CD14-positive monocyte (primary cell): ENCODE measurements at regions not wholly inside any gene's neighbourhood (a gene's known extent, or its start where the extent isn't known, plus 50 kb on each side); places are given as distances from the start of the nearest gene placed in this dataset.

Experiments used
- DNase-seq, 3 donors: peaks; one replicate each; pipeline ENCODE4 v3.0.0-alpha.2; 2011 to 2022
- H2AFZ ChIP-seq: 2 replicates; pipeline ENCODE4 v1.6.0; 2012; ENCODE audit warnings: mild to moderate bottlenecking, low read depth, low read length, inconsistent platforms; ENCODE audit not compliant: insufficient read depth, poor library complexity, severe bottlenecking
- H3K27ac ChIP-seq, 2 donors: 1 replicate in 1 of 2; 2 replicates in 1 of 2; pipeline ENCODE4 v1.5.1; 2012 to 2013; ENCODE audit warnings: low read length in 2 of 2, control low read depth in 1 of 2, inconsistent platforms in 1 of 2, low read depth in 1 of 2, mild to moderate bottlenecking in 1 of 2
- H3K27me3 ChIP-seq, 2 donors: one replicate each; pipeline versions ENCODE4 v1.6.0 to v1.6.1; 2011 to 2013; ENCODE audit warnings: low read length in 2 of 2; ENCODE audit not compliant: control insufficient read depth in 2 of 2, insufficient read depth in 2 of 2
- H3K36me3 ChIP-seq, 2 donors: replicated peaks in 1 of 2; 1 replicate in 1 of 2; 2 replicates in 1 of 2; pipeline versions ENCODE4 v1.5.1 to v1.6.1; 2012 to 2013; ENCODE audit warnings: low read length in 2 of 2, control low read depth in 1 of 2, inconsistent platforms in 1 of 2, mild to moderate bottlenecking in 1 of 2; ENCODE audit not compliant: insufficient read depth in 2 of 2, control insufficient read depth in 1 of 2
- H3K4me1 ChIP-seq, 2 donors: 1 replicate in 1 of 2; 2 replicates in 1 of 2; pipeline versions ENCODE4 v1.5.1 to v1.6.1; 2012 to 2013; ENCODE audit warnings: low read length in 2 of 2, control low read depth in 1 of 2, inconsistent platforms in 1 of 2, mild to moderate bottlenecking in 1 of 2, moderate library complexity in 1 of 2; ENCODE audit not compliant: insufficient read depth in 2 of 2, control insufficient read depth in 1 of 2
- H3K4me2 ChIP-seq: replicated peaks from 2 replicates; pipeline ENCODE3; 2012; ENCODE audit warnings: low read length, moderate library complexity, mild to moderate bottlenecking; ENCODE audit not compliant: poor library complexity, severe bottlenecking; ENCODE audit errors: extremely low read depth
- H3K4me3 ChIP-seq, 3 experiments: fragments of 200-600 bp in 1 of 3; sonication (generic) in 1 of 3; replicated peaks in 1 of 3; 1 replicate in 2 of 3; 2 replicates in 1 of 3; pipeline ENCODE4 v1.5.1; 2011 to 2013; ENCODE audit warnings: low read length in 3 of 3, mild to moderate bottlenecking in 3 of 3, control low read depth in 2 of 3, low read depth in 2 of 3, inconsistent platforms in 1 of 3, moderate library complexity in 1 of 3
- H3K79me2 ChIP-seq: 2 replicates; pipeline ENCODE4 v1.6.0; 2012; ENCODE audit warnings: mild to moderate bottlenecking, control low read depth, inconsistent platforms, low read length, moderate library complexity; ENCODE audit not compliant: insufficient read depth
- H3K9ac ChIP-seq: 2 replicates; pipeline ENCODE4 v1.6.0; 2017; ENCODE audit warnings: low read length, mild to moderate bottlenecking; ENCODE audit not compliant: insufficient read depth, poor library complexity, severe bottlenecking
- H3K9me3 ChIP-seq, 2 donors: replicated peaks in 1 of 2; 1 replicate in 1 of 2; 2 replicates in 1 of 2; pipeline versions ENCODE4 v1.5.1 to v1.6.1; 2012 to 2013; ENCODE audit warnings: low read length in 2 of 2, control low read depth in 1 of 2; ENCODE audit not compliant: control insufficient read depth in 1 of 2, insufficient read depth in 1 of 2
- H4K20me1 ChIP-seq: 2 replicates; pipeline ENCODE4 v1.6.0; 2012; ENCODE audit warnings: mild to moderate bottlenecking, low read length, control low read depth, moderate library complexity; ENCODE audit not compliant: insufficient read depth
- H3K27ac Mint-ChIP-seq, 7 donors: one replicate each; pipeline ENCODE4 v1.8.0; 2020; ENCODE audit warnings: mild to moderate bottlenecking in 7 of 7, mixed read lengths in 7 of 7, moderate library complexity in 6 of 7, inconsistent platforms in 2 of 7
- H3K27me3 Mint-ChIP-seq, 3 donors: one replicate each; pipeline ENCODE4 v1.8.0; 2021 to 2022; ENCODE audit warnings: low read depth in 3 of 3, mild to moderate bottlenecking in 3 of 3, mixed read lengths in 3 of 3, moderate library complexity in 3 of 3, inconsistent platforms in 1 of 3
- H3K36me3 Mint-ChIP-seq, 2 donors: one replicate each; pipeline ENCODE4 v1.8.0; 2020; ENCODE audit warnings: mixed read lengths in 2 of 2, inconsistent platforms in 1 of 2, mild to moderate bottlenecking in 1 of 2
- H3K4me1 Mint-ChIP-seq: one replicate; pipeline ENCODE4 v1.8.0; 2020; ENCODE audit warnings: mild to moderate bottlenecking, mixed read lengths
- H3K4me3 Mint-ChIP-seq, 2 donors: one replicate each; pipeline ENCODE4 v1.8.0; 2020; ENCODE audit warnings: mild to moderate bottlenecking in 2 of 2, mixed read lengths in 2 of 2, moderate library complexity in 1 of 2
- H3K9me3 Mint-ChIP-seq, 7 donors: one replicate each; pipeline ENCODE4 v1.8.0; 2020 to 2022; ENCODE audit warnings: mixed read lengths in 7 of 7, mild to moderate bottlenecking in 6 of 7, moderate library complexity in 6 of 7, inconsistent platforms in 2 of 7
- CTCF ChIP-seq: fragments of 200-600 bp; IDR thresholded peaks from one replicate; pipeline ENCODE4 v1.8.0; 2022; ENCODE audit warnings: antibody characterized with exemption, mild to moderate bottlenecking
- WGBS: methylation state at CpG from one replicate; pipeline ENCODE4 v1.1.5; 2013; ENCODE audit warnings: missing lambda C conversion rate; ENCODE audit not compliant: insufficient coverage; 5-methylcytosine and 5-hydroxymethylcytosine counted together
- intact Hi-C, 2 donors: fragments of 100-400 bp; cut with micrococcal nuclease; formaldehyde crosslinking; loops; one replicate each; pipeline versions ENCODE4 v1.15.0 to v1.15.1; 2023

DNA sequence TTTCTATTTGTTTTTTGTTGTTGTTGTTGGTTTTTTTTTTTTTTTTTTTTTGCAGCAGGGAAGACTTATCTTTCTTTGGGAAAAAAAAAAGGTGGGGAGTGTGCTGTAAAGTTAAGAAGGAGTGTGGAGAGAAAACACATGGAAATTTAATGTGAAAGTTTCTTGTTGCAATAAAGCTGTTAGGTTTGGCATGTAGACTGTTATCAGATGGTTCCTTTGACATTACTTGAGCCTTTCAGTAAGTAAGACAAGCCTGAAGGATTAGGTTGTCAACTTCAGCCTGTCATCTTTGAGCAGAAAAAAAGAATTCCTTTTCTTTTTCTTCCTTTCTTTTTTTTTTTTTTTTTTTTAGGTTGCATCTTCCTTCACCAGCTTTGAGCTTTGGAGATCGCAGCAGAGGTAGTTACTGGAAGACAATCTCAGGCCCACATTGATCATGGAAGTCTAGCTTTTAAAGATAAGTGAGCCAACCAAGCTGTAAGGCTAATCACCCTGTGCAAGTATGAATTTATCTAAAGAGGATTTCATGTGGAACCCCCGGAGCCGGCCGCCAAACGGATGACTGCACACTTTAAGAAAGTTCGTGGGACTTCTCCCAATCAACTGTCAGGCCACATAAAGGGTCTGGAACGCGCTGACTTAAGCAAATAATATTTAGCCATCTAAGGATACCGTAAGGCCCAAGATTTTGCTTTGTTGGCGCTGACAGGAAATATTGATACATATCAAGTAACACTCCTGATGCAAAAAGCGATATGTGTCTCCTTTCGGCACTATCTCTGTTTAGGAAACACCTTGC lies 1040.1 kb upstream of the NR2F2 start:
- 73% methylated on average over 8 of the region's 12 CpGs for WGBS
- no peak for TF ChIP-seq CTCF
- no peak overlapping the region for H2AFZ ChIP-seq
- no peaks in the 10 kb centered on the region for H4K20me1 ChIP-seq
- no peaks in the 10 kb centered on the region for H3K4me1 Mint-ChIP-seq
- H3K4me1 ChIP-seq: no peaks in the 10 kb centered on the region
- H3K9me3 ChIP-seq: no peaks in the 10 kb centered on the region
- DNase-seq: no peak
- H3K36me3 ChIP-seq: no peaks in the 10 kb centered on the region
- no peak overlapping the region for H3K9ac ChIP-seq
- H3K27ac Mint-ChIP-seq: no peak overlapping the region
- H3K4me2 ChIP-seq: no peak overlapping the region
- H3K27me3 Mint-ChIP-seq: peaks cover 18 to 25% (median 19%) of the 10 kb centered on the region in 3 donors
- H3K4me3 Mint-ChIP-seq: no peak overlapping the region
- intact Hi-C loops: no loop called here
- peaks cover 8 to 12% of the 10 kb centered on the region in 2 donors for H3K27me3 ChIP-seq
- no peak overlapping the region for H3K4me3 ChIP-seq
- peaks cover 0 to 2% (median 0%) of the 10 kb centered on the region in 7 donors for H3K9me3 Mint-ChIP-seq
- H3K79me2 ChIP-seq: no peaks in the 10 kb centered on the region
- no peak overlapping the region for H3K27ac ChIP-seq
- no peaks in the 10 kb centered on the region for H3K36me3 Mint-ChIP-seq

- intact Hi-C loops: no loop called here
- no peaks in the 10 kb centered on the region for H3K4me1 ChIP-seq
- no peak overlapping the region for H3K27ac ChIP-seq
- peaks cover 11 to 20% (median 11%) of the 10 kb centered on the region in 3 donors for H3K27me3 Mint-ChIP-seq
- no peak overlapping the region for H2AFZ ChIP-seq
- H3K4me3 ChIP-seq: no peak overlapping the region
- no peak overlapping the region for H3K4me2 ChIP-seq
- H3K9me3 ChIP-seq: no peaks in the 10 kb centered on the region
- DNase-seq: peak in 2 of 3 donors; percentile 5 to 8
- H4K20me1 ChIP-seq: no peaks in the 10 kb centered on the region
- H3K36me3 Mint-ChIP-seq: no peaks in the 10 kb centered on the region
- WGBS: no CpG with 5 or more reads among the region's 3 CpGs
- no peaks in the 10 kb centered on the region for H3K36me3 ChIP-seq
- no peaks in the 10 kb centered on the region for H3K79me2 ChIP-seq
- peaks cover 0 to 2% (median 0%) of the 10 kb centered on the region in 7 donors for H3K9me3 Mint-ChIP-seq
- peak; percentile 74 for TF ChIP-seq CTCF
- no peaks in the 10 kb centered on the region for H3K4me1 Mint-ChIP-seq
- H3K27me3 ChIP-seq: peaks cover 4 to 5% of the 10 kb centered on the region in 2 donors
- no peak overlapping the region for H3K4me3 Mint-ChIP-seq
- H3K9ac ChIP-seq: no peak overlapping the region
- no peak overlapping the region for H3K27ac Mint-ChIP-seq
Measured at GRCh38 chr15:95291898-95292472, 1038.5 kb upstream of the NR2F2 start.
